ENCODE measurements at regions not wholly inside any gene's neighbourhood (a gene's known extent, or its start where the extent isn't known, plus 50 kb on each side); places are given as distances from the start of the nearest gene placed in this dataset.

- RAD21 ChIA-PET (ENCODE audit: unreplicated experiment) = no interaction called here
- Histone ChIP-seq H3K4me3 (no peak overlapping the region), H3K9ac (ENCODE audit: control insufficient read depth, insufficient read depth, low read length) (no peak overlapping the region), H4K20me1 (ENCODE audit: control insufficient read depth, insufficient read depth) (no peaks in the 10 kb centered on the region), H2AFZ (ENCODE audit: control insufficient read depth, low read depth, low read length) (no peak overlapping the region), H3K9me3 (replicated peaks; ENCODE audit: control insufficient read depth, insufficient read depth, low read length) (no peaks in the 10 kb centered on the region), H3K79me2 (ENCODE audit: control insufficient read depth, insufficient read depth, low read length) (no peaks in the 10 kb centered on the region), H3K27me3 (replicated peaks in 1 of 2; ENCODE audit: control insufficient read depth in 2 of 2, insufficient read depth in 2 of 2, low read length in 1 of 2) (no peaks in the 10 kb centered on the region), H3K4me1 (ENCODE audit: control insufficient read depth, insufficient read depth, low read length) (no peaks in the 10 kb centered on the region), H3K36me3 (ENCODE audit: control insufficient read depth in 2 of 2, insufficient read depth in 2 of 2, low read length in 1 of 2) (no peaks in the 10 kb centered on the region), H3K27ac (ENCODE audit: control insufficient read depth, insufficient read depth) (no peak overlapping the region), H3K4me2 (ENCODE audit: control insufficient read depth, insufficient read depth) (no peak overlapping the region)
- intact Hi-C loops (cut with micrococcal nuclease; ENCODE audit: unreplicated experiment) = no loop called here
- POLR2A ChIA-PET = no interaction called here
- DNase-seq (ENCODE audit: low read depth, low spot score) = no peak
- in situ Hi-C loops (cut with MboI) = no loop called here
- TF ChIP-seq CBFB (IDR thresholded peaks at IDR 0.05; ENCODE audit: low read depth) = no peak
- WGBS (ENCODE audit: insufficient coverage, insufficient replicate concordance, low lambda C conversion rate, missing lambda C conversion rate) = 8% methylated on average over 3 of the region's 3 CpGs
- SMC1A ChIA-PET (ENCODE audit: uncharacterized antibody, unreplicated experiment) = no interaction called here
- BruUV-seq (replicated peaks) = no TSS peak
- CTCF ChIA-PET = no interaction called here
- no peak for FAIRE-seq
- ATAC-seq = no peak
Measured at GRCh38 chr4:127118681-127119080, 514.1 kb upstream of the INTU start.

- RAD21 ChIA-PET (ENCODE audit: unreplicated experiment) = no interaction called here
- no TSS peak for BruUV-seq (replicated peaks)
- no peaks in the 10 kb centered on the region for H3K79me2 ChIP-seq (ENCODE audit: control insufficient read depth, insufficient read depth, low read length)
- TF ChIP-seq EGR1 (IDR thresholded peaks at IDR 0.05; ENCODE audit: borderline replicate concordance in 1 of 2, low read depth in 2 of 2, low read length in 2 of 2) (no peak), SPI1 (IDR thresholded peaks at IDR 0.05; ENCODE audit: borderline replicate concordance, insufficient read depth, low read depth, low read length) (no peak), JUND (IDR thresholded peaks at IDR 0.05; ENCODE audit: low read depth, low read length) (no peak), ASH2L (IDR thresholded peaks at IDR 0.05; ENCODE audit: borderline replicate concordance, low read depth) (no peak), PKNOX1 (IDR thresholded peaks at IDR 0.05) (no peak), MEF2B (IDR thresholded peaks at IDR 0.05; ENCODE audit: partially characterized antibody, poor library complexity, severe bottlenecking) (no peak), ATF7 (IDR thresholded peaks at IDR 0.05; ENCODE audit: low read depth) (no peak), TBL1XR1 (IDR thresholded peaks at IDR 0.05; ENCODE audit: low read depth, low read length) (no peak), SUZ12 (IDR thresholded peaks at IDR 0.05; ENCODE audit: unreplicated experiment) (no peak), USF2 (IDR thresholded peaks at IDR 0.05; ENCODE audit: borderline replicate concordance, low read depth, low read length) (no peak), RFX5 (IDR thresholded peaks at IDR 0.05; ENCODE audit: low read depth, low read length) (no peak), DPF2 (IDR thresholded peaks at IDR 0.05) (no peak)
- TF ChIP-seq, protein P1, sequence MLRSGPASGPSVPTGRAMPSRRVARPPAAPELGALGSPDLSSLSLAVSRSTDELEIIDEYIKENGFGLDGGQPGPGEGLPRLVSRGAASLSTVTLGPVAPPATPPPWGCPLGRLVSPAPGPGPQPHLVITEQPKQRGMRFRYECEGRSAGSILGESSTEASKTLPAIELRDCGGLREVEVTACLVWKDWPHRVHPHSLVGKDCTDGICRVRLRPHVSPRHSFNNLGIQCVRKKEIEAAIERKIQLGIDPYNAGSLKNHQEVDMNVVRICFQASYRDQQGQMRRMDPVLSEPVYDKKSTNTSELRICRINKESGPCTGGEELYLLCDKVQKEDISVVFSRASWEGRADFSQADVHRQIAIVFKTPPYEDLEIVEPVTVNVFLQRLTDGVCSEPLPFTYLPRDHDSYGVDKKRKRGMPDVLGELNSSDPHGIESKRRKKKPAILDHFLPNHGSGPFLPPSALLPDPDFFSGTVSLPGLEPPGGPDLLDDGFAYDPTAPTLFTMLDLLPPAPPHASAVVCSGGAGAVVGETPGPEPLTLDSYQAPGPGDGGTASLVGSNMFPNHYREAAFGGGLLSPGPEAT (IDR thresholded peaks at IDR 0.05; ENCODE audit: low read depth) = no peak
Measured at GRCh38 chr4:127120441-127121090, 512.2 kb upstream of the INTU start.

More at GRCh38 chr4:127120441-127121090, 512.2 kb upstream of the INTU start:
- Histone ChIP-seq H3K27me3 (replicated peaks in 1 of 2; ENCODE audit: control insufficient read depth in 2 of 2, insufficient read depth in 2 of 2, low read length in 1 of 2) (no peaks in the 10 kb centered on the region), H3K4me1 (ENCODE audit: control insufficient read depth, insufficient read depth, low read length) (no peaks in the 10 kb centered on the region), H3K9ac (ENCODE audit: control insufficient read depth, insufficient read depth, low read length) (no peak overlapping the region), H4K20me1 (ENCODE audit: control insufficient read depth, insufficient read depth) (no peaks in the 10 kb centered on the region), H3K27ac (ENCODE audit: control insufficient read depth, insufficient read depth) (no peak overlapping the region), H2AFZ (ENCODE audit: control insufficient read depth, low read depth, low read length) (no peak overlapping the region), H3K9me3 (replicated peaks; ENCODE audit: control insufficient read depth, insufficient read depth, low read length) (no peaks in the 10 kb centered on the region), H3K36me3 (ENCODE audit: control insufficient read depth in 2 of 2, insufficient read depth in 2 of 2, low read length in 1 of 2) (no peaks in the 10 kb centered on the region), H3K4me2 (ENCODE audit: control insufficient read depth, insufficient read depth) (no peak overlapping the region), H3K4me3 (no peak overlapping the region)
- DNase-seq (ENCODE audit: low read depth, low spot score) (no peak), FAIRE-seq (no peak), ATAC-seq (no peak)
- intact Hi-C loops (cut with micrococcal nuclease; ENCODE audit: unreplicated experiment) (no loop called here), in situ Hi-C loops (cut with MboI) (no loop called here)
- POLR2A ChIA-PET = no interaction called here
- CTCF ChIA-PET = no interaction called here
- SMC1A ChIA-PET (ENCODE audit: uncharacterized antibody, unreplicated experiment) = no interaction called here
- WGBS (ENCODE audit: insufficient coverage, insufficient replicate concordance, low lambda C conversion rate, missing lambda C conversion rate) = 40% methylated on average over 11 of the region's 11 CpGs
